ENCODE measurements at regions not wholly inside any gene's neighbourhood (a gene's known extent, or its start where the extent isn't known, plus 50 kb on each side); places are given as distances from the start of the nearest gene placed in this dataset.

DNA sequence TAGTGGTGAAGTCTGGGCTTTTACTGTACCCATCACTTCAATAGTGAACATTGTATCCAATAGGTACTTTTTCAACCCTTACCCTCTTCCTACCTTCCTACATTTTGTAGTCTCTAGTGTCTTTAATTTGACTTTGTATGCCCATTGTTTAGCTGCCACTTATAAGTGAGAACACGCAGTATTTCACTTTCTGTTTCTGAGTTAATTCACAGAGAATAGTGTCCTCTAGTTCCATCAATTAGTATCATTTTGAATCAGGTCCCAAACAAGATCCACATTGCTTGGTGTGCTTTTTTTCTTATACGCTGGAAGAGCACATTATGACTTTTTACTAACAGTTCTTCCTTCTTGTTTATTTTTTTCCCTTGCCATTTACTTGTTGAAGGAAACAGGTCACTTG, 176.0 kb upstream of the WDFY3 start:
- intact Hi-C loops (cut with DNase I), result no loop called here
- Histone ChIP-seq H3K27ac (no peak overlapping the region), H3K4me3 (no peak overlapping the region), H3K36me3 (no peaks in the 10 kb centered on the region), H3K27me3 (no peaks in the 10 kb centered on the region), H3K4me1 (no peaks in the 10 kb centered on the region), H3K9me3 (no peaks in the 10 kb centered on the region)
- DNase-seq (ENCODE audit: low spot score in 2 of 2), result no peak
- TF ChIP-seq, protein P1, sequence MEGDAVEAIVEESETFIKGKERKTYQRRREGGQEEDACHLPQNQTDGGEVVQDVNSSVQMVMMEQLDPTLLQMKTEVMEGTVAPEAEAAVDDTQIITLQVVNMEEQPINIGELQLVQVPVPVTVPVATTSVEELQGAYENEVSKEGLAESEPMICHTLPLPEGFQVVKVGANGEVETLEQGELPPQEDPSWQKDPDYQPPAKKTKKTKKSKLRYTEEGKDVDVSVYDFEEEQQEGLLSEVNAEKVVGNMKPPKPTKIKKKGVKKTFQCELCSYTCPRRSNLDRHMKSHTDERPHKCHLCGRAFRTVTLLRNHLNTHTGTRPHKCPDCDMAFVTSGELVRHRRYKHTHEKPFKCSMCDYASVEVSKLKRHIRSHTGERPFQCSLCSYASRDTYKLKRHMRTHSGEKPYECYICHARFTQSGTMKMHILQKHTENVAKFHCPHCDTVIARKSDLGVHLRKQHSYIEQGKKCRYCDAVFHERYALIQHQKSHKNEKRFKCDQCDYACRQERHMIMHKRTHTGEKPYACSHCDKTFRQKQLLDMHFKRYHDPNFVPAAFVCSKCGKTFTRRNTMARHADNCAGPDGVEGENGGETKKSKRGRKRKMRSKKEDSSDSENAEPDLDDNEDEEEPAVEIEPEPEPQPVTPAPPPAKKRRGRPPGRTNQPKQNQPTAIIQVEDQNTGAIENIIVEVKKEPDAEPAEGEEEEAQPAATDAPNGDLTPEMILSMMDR (IDR thresholded peaks at IDR 0.05), result no peak

DNA sequence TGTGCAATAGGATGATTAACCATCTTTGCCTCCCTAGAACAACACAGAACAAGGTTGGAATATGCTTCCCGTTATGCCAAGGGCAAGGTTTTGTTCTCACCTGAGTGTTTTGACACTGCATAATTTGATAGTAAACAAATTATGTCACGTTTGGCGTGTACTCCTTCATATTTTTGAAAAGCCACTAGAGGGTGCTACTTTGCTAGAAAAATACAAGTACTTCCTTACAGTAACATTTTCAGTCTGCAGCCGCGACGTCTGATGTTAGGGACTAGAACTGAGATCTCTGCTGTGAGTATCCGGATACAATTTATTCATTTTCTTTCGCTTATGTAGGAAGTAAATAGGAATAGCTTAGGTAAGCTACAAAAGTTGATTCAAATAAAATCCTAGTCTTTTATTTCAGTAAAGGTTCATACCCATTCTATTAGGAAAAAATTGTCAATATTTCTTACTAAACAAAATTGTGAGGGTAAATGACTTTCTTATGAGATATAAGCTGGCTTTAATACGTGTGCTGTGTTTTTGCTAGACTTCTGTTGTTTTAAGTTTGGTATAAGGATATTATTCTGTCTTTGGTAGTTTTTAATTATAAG, 181.1 kb upstream of the WDFY3 start:
- intact Hi-C loops (cut with DNase I), result loop anchor here (2.0 to 5.0 kb wide), 2 partner anchors 601 to 895 kb away; no protein-coding TSS in a partner anchor
- Histone ChIP-seq H3K4me3 (no peak overlapping the region), H3K36me3 (no peaks in the 10 kb centered on the region), H3K27ac (no peak overlapping the region), H3K27me3 (no peaks in the 10 kb centered on the region), H3K4me1 (no peaks in the 10 kb centered on the region), H3K9me3 (no peaks in the 10 kb centered on the region)
- DNase-seq (ENCODE audit: low spot score in 2 of 2), result no peak
- TF ChIP-seq, protein P1 (IDR thresholded peaks at IDR 0.05), result peak; percentile 21 to 55 (median 27)

DNA sequence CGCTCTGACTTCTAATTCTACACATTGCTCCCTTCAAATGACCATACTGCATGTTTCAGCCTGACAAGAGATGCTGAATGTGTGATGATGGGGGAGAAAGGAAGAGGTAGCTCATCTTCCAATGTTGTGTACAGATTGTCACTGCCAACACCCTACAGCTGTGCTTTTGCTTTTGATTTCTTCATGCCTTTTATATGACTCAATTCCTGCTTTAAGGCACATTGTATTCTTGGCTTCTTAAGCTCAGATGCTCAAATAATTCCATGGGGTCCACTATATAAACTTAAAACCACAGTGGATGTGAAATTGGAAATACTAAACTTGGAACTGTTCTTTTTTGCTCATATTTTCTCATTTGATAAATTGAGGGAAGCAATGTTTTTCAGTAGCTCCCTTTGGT, 183.2 kb upstream of the WDFY3 start:
- no peaks in the 10 kb centered on the region for H3K9me3 ChIP-seq
- H3K4me3 ChIP-seq, result no peak overlapping the region
- H3K27me3 ChIP-seq, result no peaks in the 10 kb centered on the region
- TF ChIP-seq, protein P1 (IDR thresholded peaks at IDR 0.05), result no peak
- H3K36me3 ChIP-seq, result no peaks in the 10 kb centered on the region
- no peak overlapping the region for H3K27ac ChIP-seq
- H3K4me1 ChIP-seq, result no peaks in the 10 kb centered on the region
- intact Hi-C loops (cut with DNase I), result loop anchor here (2.0 to 5.0 kb wide), 2 partner anchors 599 to 893 kb away; no protein-coding TSS in a partner anchor
- no peak for DNase-seq (ENCODE audit: low spot score in 2 of 2)

DNA sequence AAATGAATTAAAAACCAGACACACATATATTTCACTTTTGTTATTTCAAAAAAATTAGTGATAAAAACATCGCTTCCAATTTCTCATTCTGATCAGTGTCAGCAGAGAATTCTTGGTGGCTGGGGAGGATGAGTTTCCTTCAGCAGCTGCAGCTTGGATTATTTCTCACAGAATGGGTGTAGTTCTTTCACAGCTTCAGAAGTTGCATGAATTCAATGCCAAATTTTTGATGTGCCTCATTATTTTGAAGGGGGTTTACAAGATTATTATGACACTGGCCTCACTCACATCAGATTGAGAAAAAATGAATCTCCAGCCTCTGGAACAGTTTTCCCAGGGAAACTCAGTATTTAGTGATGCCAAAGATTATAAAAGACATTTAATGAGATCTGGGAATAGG, 184.9 kb upstream of the WDFY3 start:
- H3K36me3 ChIP-seq, result no peaks in the 10 kb centered on the region

DNA sequence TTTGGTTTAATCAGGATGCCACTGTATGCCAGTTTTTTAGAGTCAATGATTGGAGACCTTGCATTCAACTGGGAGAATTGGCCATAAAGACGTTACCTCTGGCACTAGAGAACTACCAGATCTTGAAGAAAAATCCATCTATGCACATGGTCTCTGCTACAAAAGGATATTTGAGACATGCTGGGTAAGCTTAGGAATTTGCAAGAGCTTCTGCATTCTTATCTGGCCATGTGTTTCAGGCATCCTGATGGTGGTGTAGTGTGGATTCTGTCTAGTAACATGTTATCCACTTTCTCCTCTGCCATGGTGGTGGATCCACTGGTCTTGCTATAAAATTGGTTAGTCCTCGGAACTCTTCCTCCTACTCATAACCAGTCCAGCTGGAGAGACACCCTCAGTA, 185.3 kb upstream of the WDFY3 start:
- Histone ChIP-seq H3K36me3 (no peaks in the 10 kb centered on the region), H3K4me3 (no peak overlapping the region), H3K27ac (no peak overlapping the region), H3K27me3 (no peaks in the 10 kb centered on the region), H3K9me3 (no peaks in the 10 kb centered on the region), H3K4me1 (no peaks in the 10 kb centered on the region)
- DNase-seq (ENCODE audit: low spot score in 2 of 2), result no peak
- intact Hi-C loops (cut with DNase I), result no loop called here
- TF ChIP-seq, protein P1 (IDR thresholded peaks at IDR 0.05), result no peak

More for the DNA sequence above, 184.9 kb upstream of the WDFY3 start:
- Histone ChIP-seq H3K9me3 (no peaks in the 10 kb centered on the region), H3K27me3 (no peaks in the 10 kb centered on the region), H3K4me3 (no peak overlapping the region), H3K27ac (no peak overlapping the region), H3K4me1 (no peaks in the 10 kb centered on the region)
- intact Hi-C loops (cut with DNase I), result no loop called here
- no peak for DNase-seq (ENCODE audit: low spot score in 2 of 2)
- TF ChIP-seq, protein P1 (IDR thresholded peaks at IDR 0.05), result no peak

DNA sequence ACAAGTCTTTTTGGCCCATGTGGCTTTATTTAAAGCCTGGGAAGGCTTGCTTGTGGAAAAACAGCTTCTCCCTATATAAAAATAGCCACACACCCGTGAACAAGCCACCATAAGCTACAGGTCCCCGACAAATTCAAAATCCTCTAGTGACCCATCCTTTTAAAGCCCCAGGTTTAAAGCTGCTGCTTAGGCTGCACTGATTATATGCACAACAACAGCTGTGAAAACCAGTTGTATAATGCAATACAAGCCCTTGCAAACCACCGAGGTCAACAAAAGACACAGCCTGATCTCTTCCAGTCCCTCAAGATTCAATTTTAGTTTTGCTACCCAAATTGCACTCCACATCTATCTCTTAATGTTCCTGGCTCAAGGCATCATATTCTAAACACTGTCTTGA, 186.0 kb upstream of the WDFY3 start:
- TF ChIP-seq, protein P1 (IDR thresholded peaks at IDR 0.05), result no peak
- DNase-seq (ENCODE audit: low spot score in 2 of 2), result no peak
- Histone ChIP-seq H3K27me3 (no peaks in the 10 kb centered on the region), H3K4me1 (no peaks in the 10 kb centered on the region), H3K27ac (no peak overlapping the region), H3K4me3 (no peak overlapping the region), H3K9me3 (no peaks in the 10 kb centered on the region), H3K36me3 (no peaks in the 10 kb centered on the region)
- intact Hi-C loops (cut with DNase I), result no loop called here
